ENCODE measurements at regions not wholly inside any gene's neighbourhood (a gene's known extent, or its start where the extent isn't known, plus 50 kb on each side); places are given as distances from the start of the nearest gene placed in this dataset.

- TF ChIP-seq CTCF (IDR thresholded peaks at IDR 0.05; ENCODE audit: low read length) (no peak), EZH2 (IDR thresholded peaks at IDR 0.05; ENCODE audit: borderline replicate concordance, low read length) (no peak)
Observed at GRCh38 chr13:30545320-30545719, 72.4 kb upstream of the USPL1 start.

Data from OCI-LY1 (cell line).